NCI-H82 treated with DMSO at 0.1 percent for 48 hours (cell line): ENCODE measurements at regions not wholly inside any gene's neighbourhood (a gene's known extent, or its start where the extent isn't known, plus 50 kb on each side); places are given as distances from the start of the nearest gene placed in this dataset.
A peak's percentile ranks its signal among the peaks of the same experiment; 100 is the strongest.
"Not testable (repeated sequence)": the region's sequence is repeated elsewhere in the genome, so short reads cannot be mapped to it uniquely, and the experiment has no call there.

Experiments used
- DNase-seq: peaks from one replicate; lab custom pipeline; 2025; ENCODE audit not compliant: unreplicated experiment; lab: John Stamatoyannopoulos, UW

GRCh38 chr11:38751421-38751820 lies 2153.4 kb upstream of the RAG2 start:
- DNase-seq, result no peak

- DNase-seq, result not testable (repeated sequence)
Measured at GRCh38 chr11:38746516-38746915, 2148.5 kb upstream of the RAG2 start.

GRCh38 chr11:38723361-38723760 lies 2125.3 kb upstream of the RAG2 start:
- no peak for DNase-seq

GRCh38 chr11:38721586-38722315 lies 2123.7 kb upstream of the RAG2 start:
- no peak for DNase-seq

GRCh38 chr11:38718659-38719058 lies 2120.6 kb upstream of the RAG2 start:
- no peak for DNase-seq

- DNase-seq, result peak; percentile 5
Measured at GRCh38 chr11:38718049-38718448, 2120.0 kb upstream of the RAG2 start.

GRCh38 chr11:38711110-38711509 lies 2113.1 kb upstream of the RAG2 start:
- DNase-seq, result no peak

GRCh38 chr11:38710262-38710661 lies 2112.2 kb upstream of the RAG2 start:
- DNase-seq, result no peak

GRCh38 chr11:38700111-38700510 lies 2102.1 kb upstream of the RAG2 start:
- no peak for DNase-seq

GRCh38 chr11:38693306-38693705 lies 2095.3 kb upstream of the RAG2 start:
- DNase-seq, result no peak

- not testable (repeated sequence) for DNase-seq
Measured at GRCh38 chr11:38690211-38690610, 2092.2 kb upstream of the RAG2 start.

- peak; percentile 35 for DNase-seq
Measured at GRCh38 chr11:38687008-38687407, 2089.0 kb upstream of the RAG2 start.

- DNase-seq, result no peak
Measured at GRCh38 chr11:38683484-38683883, 2085.4 kb upstream of the RAG2 start.

- no peak for DNase-seq
Measured at GRCh38 chr11:38680746-38681145, 2082.7 kb upstream of the RAG2 start.

- DNase-seq, result no peak
Measured at GRCh38 chr11:38680166-38680565, 2082.1 kb upstream of the RAG2 start.

GRCh38 chr11:38672445-38672844 lies 2074.4 kb upstream of the RAG2 start:
- DNase-seq, result no peak

GRCh38 chr11:38667359-38667758 lies 2069.3 kb upstream of the RAG2 start:
- DNase-seq, result peak; percentile 24

GRCh38 chr11:38648604-38649003 lies 2050.6 kb upstream of the RAG2 start:
- no peak for DNase-seq

- DNase-seq, result no peak
Measured at GRCh38 chr11:38646382-38646781, 2048.3 kb upstream of the RAG2 start.

GRCh38 chr11:38640854-38641253 lies 2042.8 kb upstream of the RAG2 start:
- DNase-seq, result no peak

- DNase-seq, result no peak
Measured at GRCh38 chr11:38612701-38613100, 2014.7 kb upstream of the RAG2 start.

- DNase-seq, result not testable (repeated sequence)
Measured at GRCh38 chr11:38601371-38601770, 2003.3 kb upstream of the RAG2 start.

- no peak for DNase-seq
Measured at GRCh38 chr11:38598418-38598817, 2000.4 kb upstream of the RAG2 start.
